ENCODE measurements at regions not wholly inside any gene's neighbourhood (a gene's known extent, or its start where the extent isn't known, plus 50 kb on each side); places are given as distances from the start of the nearest gene placed in this dataset.

- TF ChIP-seq CTCF (conservative IDR thresholded peaks at IDR 0.05; ENCODE audit: low read depth, low read length) = no peak
- no peak for DNase-seq (ENCODE audit: low read depth)
- no peak overlapping the region for H3K4me3 ChIP-seq (ENCODE audit: low read depth, low read length)
These were observed 528.1 kb downstream of the NPIPA7 start for GRCh38 chr16:16907089-16907488.

- no peak overlapping the region for H3K4me3 ChIP-seq (ENCODE audit: low read depth, low read length)
- DNase-seq (ENCODE audit: low read depth) = no peak
- TF ChIP-seq CTCF (conservative IDR thresholded peaks at IDR 0.05; ENCODE audit: low read depth, low read length) = no peak
These were observed 529.1 kb downstream of the NPIPA7 start for GRCh38 chr16:16908077-16908476.

GRCh38 chr16:16909126-16909525, 530.2 kb downstream of the NPIPA7 start:
- TF ChIP-seq CTCF (conservative IDR thresholded peaks at IDR 0.05; ENCODE audit: low read depth, low read length) = no peak
- no peak for DNase-seq (ENCODE audit: low read depth)
- H3K4me3 ChIP-seq (ENCODE audit: low read depth, low read length) = no peak overlapping the region

GRCh38 chr16:16910666-16911065, 531.7 kb downstream of the NPIPA7 start:
- no peak for TF ChIP-seq CTCF (conservative IDR thresholded peaks at IDR 0.05; ENCODE audit: low read depth, low read length)
- no peak overlapping the region for H3K4me3 ChIP-seq (ENCODE audit: low read depth, low read length)
- no peak for DNase-seq (ENCODE audit: low read depth)

DNA sequence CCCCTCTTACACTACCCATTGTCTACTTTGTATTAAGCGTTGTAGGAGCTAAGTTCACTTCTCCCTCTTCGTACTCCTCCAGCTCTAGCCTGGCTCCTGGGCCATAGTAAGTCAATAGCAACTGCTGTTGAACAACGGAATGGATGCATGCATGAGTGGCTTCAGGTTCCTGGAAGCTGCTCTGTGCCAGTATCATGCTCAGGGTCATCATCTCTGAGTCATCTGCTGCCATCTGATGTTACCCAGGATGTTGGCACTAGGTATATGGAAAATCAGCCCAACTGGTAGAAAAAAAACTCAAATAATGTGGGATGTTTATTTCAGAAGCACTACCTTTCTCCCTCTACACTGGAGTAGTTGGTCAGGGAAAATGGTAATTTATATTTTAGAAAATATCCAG, 536.8 kb downstream of the NPIPA7 start:
- no peak for TF ChIP-seq CTCF (conservative IDR thresholded peaks at IDR 0.05; ENCODE audit: low read depth, low read length)
- DNase-seq (ENCODE audit: low read depth) = no peak
- no peak overlapping the region for H3K4me3 ChIP-seq (ENCODE audit: low read depth, low read length)

GRCh38 chr16:16917191-16917785, 538.3 kb downstream of the NPIPA7 start:
- H3K4me3 ChIP-seq (ENCODE audit: low read depth, low read length) = no peak overlapping the region
- TF ChIP-seq CTCF (conservative IDR thresholded peaks at IDR 0.05; ENCODE audit: low read depth, low read length) = no peak
- no peak for DNase-seq (ENCODE audit: low read depth)

DNA sequence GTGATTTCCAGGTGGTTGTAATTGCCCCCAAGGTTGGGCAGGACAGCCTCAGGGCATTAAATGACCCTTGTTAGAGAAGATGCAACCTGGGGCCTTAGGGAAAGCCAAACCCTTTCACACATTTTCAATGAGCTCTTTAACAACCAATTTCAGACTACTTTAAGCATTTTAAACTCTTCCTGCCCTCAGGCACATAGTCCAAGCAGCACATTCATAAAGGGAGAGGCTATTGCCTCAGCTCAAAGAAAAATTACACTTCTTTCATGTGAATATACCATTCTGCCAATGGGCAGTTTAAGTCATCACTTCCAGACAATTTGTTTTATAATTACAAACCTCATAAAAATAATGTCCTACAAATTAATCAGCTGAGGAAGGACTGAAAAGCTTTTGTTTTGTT, 544.5 kb downstream of the NPIPA7 start:
- TF ChIP-seq CTCF (conservative IDR thresholded peaks at IDR 0.05; ENCODE audit: low read depth, low read length) = no peak
- H3K4me3 ChIP-seq (ENCODE audit: low read depth, low read length) = no peak overlapping the region
- DNase-seq (ENCODE audit: low read depth) = no peak

Data from choroid plexus epithelial cell (primary cell).